H1 (cell line): ENCODE measurements at regions not wholly inside any gene's neighbourhood (a gene's known extent, or its start where the extent isn't known, plus 50 kb on each side); places are given as distances from the start of the nearest gene placed in this dataset.

ENCODE experiments used
- CTCF ChIA-PET: fragments of 300-600 bp; sonication (Branson Sonifier 250); formaldehyde crosslinking; loops from one replicate; lab custom pipeline; 2021; ENCODE audit not compliant: partially characterized antibody; lab: Charles Lee
- POLR2A ChIA-PET: fragments of 300-600 bp; sonication (Branson Sonifier 250); formaldehyde crosslinking; loops from one replicate; lab custom pipeline; 2021; ENCODE audit warnings: inconsistent platforms; ENCODE audit not compliant: partially characterized antibody; lab: Charles Lee
- DNase-seq, 2 experiments: peaks; one replicate each; pipeline versions ENCODE4 v3.0.0 to v3.0.0-alpha.2; 2010 to 2022; ENCODE audit warnings: low spot score in 2 of 2, low read depth in 1 of 2, mixed read lengths in 1 of 2
- FAIRE-seq: peaks from 2 replicates; lab custom pipeline; 2011; peaks lifted over from hg19 to GRCh38; lab: Jason Lieb, UNC
- H2AFZ ChIP-seq: 2 replicates; pipeline ENCODE4 v1.8.1; 2012; ENCODE audit warnings: low read length, inconsistent platforms
- H2AK5ac ChIP-seq: 2 replicates; pipeline ENCODE4 v1.6.1; 2013; ENCODE audit warnings: low read depth, low read length
- H2BK120ac ChIP-seq: replicated peaks from 2 replicates; pipeline ENCODE3; 2013; ENCODE audit warnings: low read depth, low read length, inconsistent platforms
- H2BK12ac ChIP-seq: 2 replicates; pipeline ENCODE4 v1.6.1; 2013; ENCODE audit warnings: low read depth, low read length
- H2BK15ac ChIP-seq: 2 replicates; pipeline ENCODE4 v1.6.1; 2013; ENCODE audit warnings: low read length
- H2BK20ac ChIP-seq: 2 replicates; pipeline ENCODE4 v1.6.1; 2013; ENCODE audit warnings: low read length
- H2BK5ac ChIP-seq: 2 replicates; pipeline ENCODE4 v1.6.1; 2013; ENCODE audit warnings: low read depth, low read length
- H3K14ac ChIP-seq: 2 replicates; pipeline ENCODE4 v1.6.1; 2013; ENCODE audit warnings: inconsistent platforms; ENCODE audit not compliant: insufficient read length
- H3K18ac ChIP-seq: 2 replicates; pipeline ENCODE4 v1.6.1; 2013; ENCODE audit warnings: low read length; ENCODE audit errors: extremely low read depth
- H3K23ac ChIP-seq: 2 replicates; pipeline ENCODE4 v1.6.1; 2013; ENCODE audit warnings: inconsistent platforms; ENCODE audit not compliant: insufficient read length
- H3K23me2 ChIP-seq: 2 replicates; pipeline ENCODE4 v1.6.1; 2013; ENCODE audit warnings: low read depth, low read length
- H3K27ac ChIP-seq: 2 replicates; pipeline ENCODE4 v1.6.1; 2011; ENCODE audit warnings: low read depth, low read length, inconsistent platforms
- H3K27me3 ChIP-seq, 4 experiments: replicated peaks in 1 of 4; 1 replicate in 1 of 4; 2 replicates in 3 of 4; pipeline versions ENCODE4 v1.6.1 to v1.8.1; 2011 to 2013; ENCODE audit warnings: low read length in 3 of 4, mild to moderate bottlenecking in 3 of 4, inconsistent platforms in 2 of 4, mixed read lengths in 2 of 4, moderate library complexity in 1 of 4; ENCODE audit not compliant: control insufficient read depth in 3 of 4, insufficient read depth in 3 of 4; ENCODE audit errors: extremely low read depth in 1 of 4
- H3K36me3 ChIP-seq, 4 experiments: 2 replicates each; pipeline versions ENCODE4 v1.6.1 to v1.8.1; 2011 to 2013; ENCODE audit warnings: mild to moderate bottlenecking in 4 of 4, low read length in 3 of 4, moderate library complexity in 2 of 4, control low read depth in 1 of 4, inconsistent platforms in 1 of 4; ENCODE audit not compliant: insufficient read depth in 4 of 4, control insufficient read depth in 2 of 4
- H3K4ac ChIP-seq: replicated peaks from 2 replicates; pipeline ENCODE3; 2013; ENCODE audit warnings: low read length, low read depth, mixed read lengths, inconsistent platforms; ENCODE audit not compliant: insufficient read length
- H3K4me1 ChIP-seq, 4 experiments: replicated peaks in 1 of 4; 1 replicate in 1 of 4; 2 replicates in 3 of 4; pipeline versions ENCODE4 v1.6.1 to v1.8.1; 2011 to 2013; ENCODE audit warnings: low read length in 3 of 4, inconsistent platforms in 2 of 4, mixed read lengths in 1 of 4; ENCODE audit not compliant: insufficient read depth in 4 of 4, control insufficient read depth in 3 of 4
- H3K4me2 ChIP-seq, 2 experiments: 2 replicates each; pipeline versions ENCODE4 v1.6.1 to v1.8.1; 2011 to 2013; ENCODE audit warnings: low read depth in 2 of 2, low read length in 2 of 2, control low read depth in 1 of 2, inconsistent platforms in 1 of 2, mild to moderate bottlenecking in 1 of 2; ENCODE audit not compliant: insufficient read depth in 1 of 2
- H3K4me3 ChIP-seq, 4 experiments: fragments of 200-600, 300-600 bp in 1 of 4; sonication (generic), shearing (Covaris generic), sonication (Bioruptor Twin) in 1 of 4; 2 replicates each; pipeline versions ENCODE4 v1.5.1 to v1.8.1; 2011 to 2016; ENCODE audit warnings: low read length in 4 of 4, low read depth in 3 of 4, control low read depth in 2 of 4, inconsistent platforms in 2 of 4, mild to moderate bottlenecking in 2 of 4, mixed read lengths in 1 of 4, moderate library complexity in 1 of 4; ENCODE audit not compliant: insufficient read depth in 2 of 4; ENCODE audit errors: extremely low read depth in 1 of 4
- H3K56ac ChIP-seq: replicated peaks from 2 replicates; pipeline ENCODE3; 2013; ENCODE audit warnings: low read depth, mild to moderate bottlenecking, mixed read lengths, low read length, inconsistent platforms; ENCODE audit not compliant: insufficient read length
- H3K79me1 ChIP-seq: 2 replicates; pipeline ENCODE4 v1.6.1; 2013; ENCODE audit warnings: low read depth, low read length, control low read depth
- H3K79me2 ChIP-seq, 2 experiments: 2 replicates each; pipeline versions ENCODE4 v1.6.1 to v1.8.1; 2012 to 2013; ENCODE audit warnings: low read length in 2 of 2, mild to moderate bottlenecking in 2 of 2, inconsistent platforms in 1 of 2; ENCODE audit not compliant: insufficient read depth in 2 of 2, control insufficient read depth in 1 of 2
- H3K9ac ChIP-seq, 4 experiments: replicated peaks in 1 of 4; 1 replicate in 1 of 4; 2 replicates in 3 of 4; pipeline versions ENCODE4 v1.6.1 to v1.8.1; 2011 to 2013; ENCODE audit warnings: low read depth in 3 of 4, low read length in 3 of 4, control low read depth in 2 of 4, mild to moderate bottlenecking in 2 of 4, moderate library complexity in 2 of 4, inconsistent platforms in 1 of 4; ENCODE audit errors: extremely low read depth in 1 of 4
- H3K9me3 ChIP-seq, 2 experiments: 2 replicates each; pipeline versions ENCODE4 v1.6.1 to v1.8.1; 2012 to 2013; ENCODE audit warnings: mild to moderate bottlenecking in 2 of 2, moderate library complexity in 2 of 2, control low read depth in 1 of 2, inconsistent platforms in 1 of 2, low read depth in 1 of 2, low read length in 1 of 2, mixed read lengths in 1 of 2; ENCODE audit not compliant: insufficient read depth in 2 of 2
- H4K20me1 ChIP-seq, 2 experiments: replicated peaks in 1 of 2; 2 replicates each; pipeline versions ENCODE3 to v1.8.1; 2011 to 2013; ENCODE audit warnings: inconsistent platforms in 2 of 2, low read length in 2 of 2, mild to moderate bottlenecking in 1 of 2; ENCODE audit not compliant: insufficient read depth in 2 of 2, control insufficient read depth in 1 of 2
- H4K5ac ChIP-seq: 2 replicates; pipeline ENCODE4 v1.6.1; 2013; ENCODE audit warnings: low read length, low read depth, mixed read lengths, inconsistent platforms; ENCODE audit not compliant: insufficient read length
- H4K8ac ChIP-seq: 2 replicates; pipeline ENCODE4 v1.8.0; 2013; ENCODE audit warnings: mild to moderate bottlenecking, moderate library complexity, low read length, inconsistent platforms; ENCODE audit not compliant: insufficient read depth; ENCODE audit errors: extremely low read depth
- H4K91ac ChIP-seq: replicated peaks from 2 replicates; pipeline ENCODE3; 2013; ENCODE audit warnings: low read length, mixed read lengths, inconsistent platforms; ENCODE audit not compliant: insufficient read length
- SUZ12 ChIP-seq: fragments of 200-600 bp; sonication (generic); IDR thresholded peaks from 2 replicates; pipeline ENCODE4 v1.6.1; 2012; ENCODE audit warnings: mild to moderate bottlenecking, inconsistent platforms, low read length, moderate library complexity, mixed read lengths
- WGBS, 2 experiments: shearing (Covaris generic) in 1 of 2; methylation state at CpG; one replicate each; pipeline versions ENCODE4 v1.1.6 to v1.1.7; 2013 to 2015; ENCODE audit warnings: low lambda C conversion rate in 2 of 2, mixed read lengths in 2 of 2, inconsistent platforms in 1 of 2, low coverage in 1 of 2, missing lambda C conversion rate in 1 of 2; ENCODE audit not compliant: insufficient replicate concordance in 2 of 2, insufficient coverage in 1 of 2, insufficient read length in 1 of 2; ENCODE audit errors: extremely low coverage in 1 of 2, missing lambda C conversion rate in 1 of 2; 5-methylcytosine and 5-hydroxymethylcytosine counted together

DNA sequence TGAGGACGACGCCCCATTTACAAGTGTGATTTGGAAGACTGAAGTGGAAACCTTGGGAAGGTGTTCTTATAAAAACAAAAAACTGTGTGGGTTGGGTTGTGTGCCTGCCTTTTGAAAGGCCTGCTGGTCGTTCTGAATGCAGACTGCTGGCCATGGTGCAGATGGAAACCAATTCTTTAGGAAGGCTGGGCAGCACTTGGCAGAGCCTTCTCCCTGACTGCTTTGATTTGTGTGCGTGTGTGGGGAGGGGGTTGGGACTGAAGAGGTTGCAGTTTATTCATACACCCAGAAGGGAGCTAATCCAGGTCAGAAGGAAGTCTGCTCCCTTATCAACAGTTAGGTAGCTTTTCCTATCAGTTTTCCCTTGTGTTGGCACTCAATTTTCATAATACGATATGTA lies 288.7 kb downstream of the SOX2 start:
- Histone ChIP-seq H4K20me1 (no peaks in the 10 kb centered on the region), H3K79me2 (no peaks in the 10 kb centered on the region), H2BK15ac (no peak overlapping the region), H3K4me3 (no peak overlapping the region), H3K23me2 (no peaks in the 10 kb centered on the region), H3K79me1 (no peaks in the 10 kb centered on the region), H3K18ac (no peak overlapping the region), H3K23ac (no peak overlapping the region), H2AK5ac (no peak overlapping the region), H3K4me1 (peaks cover 0 to 4% (median 2%) of the 10 kb centered on the region in 4 experiments; a peak in 2 of 7 replicates), H4K91ac (no peak overlapping the region), H3K56ac (no peak overlapping the region), H2BK20ac (no peak overlapping the region), H3K4ac (no peak overlapping the region), H2BK5ac (no peak overlapping the region), H4K5ac (no peak overlapping the region), H3K9me3 (no peaks in the 10 kb centered on the region), H4K8ac (no peak overlapping the region), H3K36me3 (no peaks in the 10 kb centered on the region), H2BK12ac (no peak overlapping the region), H3K9ac (no peak overlapping the region), H3K14ac (no peak overlapping the region), H2AFZ (no peak overlapping the region), H3K27me3 (no peaks in the 10 kb centered on the region; a peak in 2 of 7 replicates), H3K27ac (no peak overlapping the region), H3K4me2 (no peak overlapping the region), H2BK120ac (no peak overlapping the region)
- DNase-seq (no peak), FAIRE-seq (no peak)
- 74% methylated on average over 5 of the region's 5 CpGs; no CpG with 5 or more reads in 1 of the 2 experiments for WGBS, 2 experiments
- CTCF ChIA-PET = no interaction called here
- POLR2A ChIA-PET = no interaction called here
- no peak for TF ChIP-seq SUZ12
